GM12878 (cell line): ENCODE measurements at regions not wholly inside any gene's neighbourhood (a gene's known extent, or its start where the extent isn't known, plus 50 kb on each side); places are given as distances from the start of the nearest gene placed in this dataset.

Source experiments
- ATAC-seq: fragments of 200-7000 bp; cut with Tn5 transposase; 3 replicates; pipeline ENCODE4 v1.9.1; 2020; ENCODE audit warnings: mild to moderate bottlenecking, moderate library complexity
- BruUV-seq: library from RNA; stranded (reverse); fragments of 400-500 nt; replicated peaks from 2 replicates; lab custom pipeline; 2021; lab: Mats Ljungman, UMichigan
- CTCF ChIA-PET: fragments of 300-600 bp; sonication (Branson Sonifier 250); formaldehyde crosslinking; extraction: SDS; loops from one replicate; lab custom pipeline; 2021; ENCODE audit warnings: inconsistent platforms; lab: Yijun Ruan, JAX
- POLR2A ChIA-PET: fragments of 350-600 bp; formaldehyde crosslinking; extraction: SDS; loops from one replicate; lab custom pipeline; 2021; ENCODE audit warnings: inconsistent platforms; lab: Charles Lee
- RAD21 ChIA-PET: fragments of 300-600 bp; sonication (Branson Sonifier 250); formaldehyde crosslinking; loops from one replicate; lab custom pipeline; 2023; ENCODE audit warnings: antibody characterized with exemption; ENCODE audit not compliant: unreplicated experiment; lab: Charles Lee
- SMC1A ChIA-PET: fragments of 300-600 bp; sonication (Branson Sonifier 250); formaldehyde crosslinking; loops from one replicate; lab custom pipeline; 2023; ENCODE audit not compliant: unreplicated experiment, uncharacterized antibody; lab: Charles Lee
- DNase-seq: peaks from one replicate; pipeline ENCODE4 v3.0.0-alpha.2; 2011; ENCODE audit warnings: low read depth, low spot score
- FAIRE-seq: peaks from 3 replicates; lab custom pipeline; 2011; peaks lifted over from hg19 to GRCh38; lab: Jason Lieb, UNC
- H2AFZ ChIP-seq: 2 replicates; pipeline ENCODE4 v1.6.0; 2011; ENCODE audit warnings: low read depth, low read length, control low read depth; ENCODE audit not compliant: control insufficient read depth
- H3K27ac ChIP-seq: 2 replicates; pipeline ENCODE4 v1.5.1; 2011; ENCODE audit warnings: control low read depth; ENCODE audit not compliant: control insufficient read depth, insufficient read depth
- H3K27me3 ChIP-seq, 2 experiments: replicated peaks in 1 of 2; 2 replicates each; pipeline versions ENCODE4 v1.6.0 to v1.6.1; 2011; ENCODE audit warnings: low read length in 1 of 2; ENCODE audit not compliant: control insufficient read depth in 2 of 2, insufficient read depth in 2 of 2
- H3K36me3 ChIP-seq, 2 experiments: 2 replicates each; pipeline ENCODE4 v1.5.1; 2011; ENCODE audit warnings: low read length in 1 of 2; ENCODE audit not compliant: control insufficient read depth in 2 of 2, insufficient read depth in 2 of 2
- H3K4me1 ChIP-seq: 2 replicates; pipeline ENCODE4 v1.6.1; 2011; ENCODE audit warnings: mild to moderate bottlenecking, low read length, moderate library complexity, mixed read lengths; ENCODE audit not compliant: control insufficient read depth, insufficient read depth
- H3K4me2 ChIP-seq: 2 replicates; pipeline ENCODE4 v1.6.0; 2011; ENCODE audit warnings: control low read depth; ENCODE audit not compliant: control insufficient read depth, insufficient read depth
- H3K4me3 ChIP-seq: fragments of 200-600 bp; sonication (generic); 2 replicates; pipeline ENCODE4 v1.5.1; 2016
- H3K79me2 ChIP-seq: 2 replicates; pipeline ENCODE4 v1.6.0; 2011; ENCODE audit warnings: low read length; ENCODE audit not compliant: control insufficient read depth, insufficient read depth
- H3K9ac ChIP-seq: 2 replicates; pipeline ENCODE4 v1.8.0; 2011; ENCODE audit warnings: low read length, control low read depth, mixed read lengths; ENCODE audit not compliant: control insufficient read depth, insufficient read depth
- H3K9me3 ChIP-seq: replicated peaks from 3 replicates; pipeline ENCODE4 v1.5.1; 2011; ENCODE audit warnings: mild to moderate bottlenecking, low read length; ENCODE audit not compliant: control insufficient read depth, insufficient read depth
- H4K20me1 ChIP-seq: 2 replicates; pipeline ENCODE4 v1.6.0; 2011; ENCODE audit not compliant: control insufficient read depth, insufficient read depth
- CEBPB ChIP-seq, 2 experiments: fragments of 150-350 bp in 1 of 2; IDR thresholded peaks; 2 replicates each; pipeline ENCODE4 v1.6.1; 2012 to 2014; ENCODE audit warnings: low read depth in 2 of 2, low read length in 2 of 2, borderline replicate concordance in 1 of 2, inconsistent platforms in 1 of 2
- DPF2 ChIP-seq: fragments of 450-650 bp; IDR thresholded peaks from 2 replicates; pipeline ENCODE4 v1.6.1; 2017; ENCODE audit warnings: mild to moderate bottlenecking
- FOS ChIP-seq: IDR thresholded peaks from 3 replicates; pipeline ENCODE4 v1.6.1; 2011; ENCODE audit warnings: borderline replicate concordance; ENCODE audit not compliant: insufficient read length; ENCODE audit errors: extremely low read depth
- MYC ChIP-seq: IDR thresholded peaks from 2 replicates; pipeline ENCODE4 v1.6.1; 2011; ENCODE audit warnings: mild to moderate bottlenecking, low read length, moderate library complexity, inconsistent platforms; ENCODE audit not compliant: insufficient read depth, insufficient replicate concordance, insufficient read length, severe bottlenecking
- NFYA ChIP-seq: IDR thresholded peaks from 2 replicates; pipeline ENCODE4 v1.6.1; 2011; ENCODE audit warnings: low read depth, mild to moderate bottlenecking, low read length, improper control_type of control experiment, borderline replicate concordance
- POLR2AphosphoS2 ChIP-seq: IDR thresholded peaks from 2 replicates; pipeline ENCODE4 v1.6.1; 2011; ENCODE audit warnings: low read depth, mild to moderate bottlenecking, low read length, improper control_type of control experiment, moderate library complexity
- POU2F2 ChIP-seq: IDR thresholded peaks from 3 replicates; pipeline ENCODE4 v1.6.1; 2011; ENCODE audit warnings: low read depth, mild to moderate bottlenecking, low read length, borderline replicate concordance
- SUPT20H ChIP-seq: IDR thresholded peaks from 2 replicates; pipeline ENCODE4 v1.6.1; 2011; ENCODE audit warnings: low read depth, mild to moderate bottlenecking, low read length, moderate library complexity, borderline replicate concordance; ENCODE audit not compliant: control insufficient read depth
- TARDBP ChIP-seq: IDR thresholded peaks from 2 replicates; pipeline ENCODE4 v1.6.1; 2016; ENCODE audit warnings: borderline replicate concordance
- ZNF207 ChIP-seq: fragments of 450-650 bp; IDR thresholded peaks from 2 replicates; pipeline ENCODE4 v1.6.1; 2014; ENCODE audit warnings: antibody characterized with exemption, mild to moderate bottlenecking, borderline replicate concordance
- ZNF217 ChIP-seq: fragments of 450-650 bp; IDR thresholded peaks from 2 replicates; pipeline ENCODE4 v1.6.1; 2017; ENCODE audit warnings: antibody characterized with exemption, mild to moderate bottlenecking
- WGBS: methylation state at CpG from one replicate; pipeline ENCODE4 v1.1.6; 2016; ENCODE audit warnings: low lambda C conversion rate; ENCODE audit not compliant: insufficient replicate concordance, insufficient coverage; ENCODE audit errors: missing lambda C conversion rate; 5-methylcytosine and 5-hydroxymethylcytosine counted together
- in situ Hi-C: fragments of 300-500 bp; cut with MboI; formaldehyde crosslinking; loops from 9 replicates; pipeline ENCODE4 v1.14.3; 2018; ENCODE audit warnings: mixed read lengths
- intact Hi-C: fragments of 100-400 bp; cut with micrococcal nuclease; formaldehyde crosslinking; loops from one replicate; pipeline ENCODE4 v1.14.2; 2022; ENCODE audit not compliant: unreplicated experiment
- TF ChIP-seq, protein P1 (sequence below): fragments of 450-650 bp; IDR thresholded peaks from 2 replicates; pipeline ENCODE4 v1.6.1; 2017; ENCODE audit warnings: mild to moderate bottlenecking
- TF ChIP-seq, protein P2 (sequence below): fragments of 450-650 bp; formaldehyde crosslinking; IDR thresholded peaks from 2 replicates; pipeline ENCODE4 v1.5.0; 2022; ENCODE audit warnings: mild to moderate bottlenecking, missing genetic modification characterization
- TF ChIP-seq, protein P3 (sequence below): IDR thresholded peaks from 2 replicates; pipeline ENCODE4 v1.6.1; 2012; ENCODE audit warnings: low read depth, low read length, improper control_type of control experiment

GRCh38 chr2:104582471-104582870 lies 271.4 kb upstream of the POU3F3 start:
- SMC1A ChIA-PET: no interaction called here
- no peak overlapping the region for H3K27ac ChIP-seq
- TF ChIP-seq, protein P1, sequence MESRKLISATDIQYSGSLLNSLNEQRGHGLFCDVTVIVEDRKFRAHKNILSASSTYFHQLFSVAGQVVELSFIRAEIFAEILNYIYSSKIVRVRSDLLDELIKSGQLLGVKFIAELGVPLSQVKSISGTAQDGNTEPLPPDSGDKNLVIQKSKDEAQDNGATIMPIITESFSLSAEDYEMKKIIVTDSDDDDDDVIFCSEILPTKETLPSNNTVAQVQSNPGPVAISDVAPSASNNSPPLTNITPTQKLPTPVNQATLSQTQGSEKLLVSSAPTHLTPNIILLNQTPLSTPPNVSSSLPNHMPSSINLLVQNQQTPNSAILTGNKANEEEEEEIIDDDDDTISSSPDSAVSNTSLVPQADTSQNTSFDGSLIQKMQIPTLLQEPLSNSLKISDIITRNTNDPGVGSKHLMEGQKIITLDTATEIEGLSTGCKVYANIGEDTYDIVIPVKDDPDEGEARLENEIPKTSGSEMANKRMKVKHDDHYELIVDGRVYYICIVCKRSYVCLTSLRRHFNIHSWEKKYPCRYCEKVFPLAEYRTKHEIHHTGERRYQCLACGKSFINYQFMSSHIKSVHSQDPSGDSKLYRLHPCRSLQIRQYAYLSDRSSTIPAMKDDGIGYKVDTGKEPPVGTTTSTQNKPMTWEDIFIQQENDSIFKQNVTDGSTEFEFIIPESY: no peak
- TF ChIP-seq NFYA (no peak), CEBPB (IDR thresholded peaks at IDR 0.05; ENCODE audit: borderline replicate concordance in 1 of 2, low read depth in 2 of 2, low read length in 2 of 2) (no peak), FOS (no peak), ZNF207 (no peak), POU2F2 (no peak), MYC (no peak), TARDBP (no peak), SUPT20H (no peak), POLR2AphosphoS2 (no peak), ZNF217 (no peak), DPF2 (no peak)
- TF ChIP-seq, protein P2, sequence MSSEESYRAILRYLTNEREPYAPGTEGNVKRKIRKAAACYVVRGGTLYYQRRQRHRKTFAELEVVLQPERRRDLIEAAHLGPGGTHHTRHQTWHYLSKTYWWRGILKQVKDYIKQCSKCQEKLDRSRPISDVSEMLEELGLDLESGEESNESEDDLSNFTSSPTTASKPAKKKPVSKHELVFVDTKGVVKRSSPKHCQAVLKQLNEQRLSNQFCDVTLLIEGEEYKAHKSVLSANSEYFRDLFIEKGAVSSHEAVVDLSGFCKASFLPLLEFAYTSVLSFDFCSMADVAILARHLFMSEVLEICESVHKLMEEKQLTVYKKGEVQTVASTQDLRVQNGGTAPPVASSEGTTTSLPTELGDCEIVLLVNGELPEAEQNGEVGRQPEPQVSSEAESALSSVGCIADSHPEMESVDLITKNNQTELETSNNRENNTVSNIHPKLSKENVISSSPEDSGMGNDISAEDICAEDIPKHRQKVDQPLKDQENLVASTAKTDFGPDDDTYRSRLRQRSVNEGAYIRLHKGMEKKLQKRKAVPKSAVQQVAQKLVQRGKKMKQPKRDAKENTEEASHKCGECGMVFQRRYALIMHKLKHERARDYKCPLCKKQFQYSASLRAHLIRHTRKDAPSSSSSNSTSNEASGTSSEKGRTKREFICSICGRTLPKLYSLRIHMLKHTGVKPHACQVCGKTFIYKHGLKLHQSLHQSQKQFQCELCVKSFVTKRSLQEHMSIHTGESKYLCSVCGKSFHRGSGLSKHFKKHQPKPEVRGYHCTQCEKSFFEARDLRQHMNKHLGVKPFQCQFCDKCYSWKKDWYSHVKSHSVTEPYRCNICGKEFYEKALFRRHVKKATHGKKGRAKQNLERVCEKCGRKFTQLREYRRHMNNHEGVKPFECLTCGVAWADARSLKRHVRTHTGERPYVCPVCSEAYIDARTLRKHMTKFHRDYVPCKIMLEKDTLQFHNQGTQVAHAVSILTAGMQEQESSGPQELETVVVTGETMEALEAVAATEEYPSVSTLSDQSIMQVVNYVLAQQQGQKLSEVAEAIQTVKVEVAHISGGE: no peak
- TF ChIP-seq, protein P3, sequence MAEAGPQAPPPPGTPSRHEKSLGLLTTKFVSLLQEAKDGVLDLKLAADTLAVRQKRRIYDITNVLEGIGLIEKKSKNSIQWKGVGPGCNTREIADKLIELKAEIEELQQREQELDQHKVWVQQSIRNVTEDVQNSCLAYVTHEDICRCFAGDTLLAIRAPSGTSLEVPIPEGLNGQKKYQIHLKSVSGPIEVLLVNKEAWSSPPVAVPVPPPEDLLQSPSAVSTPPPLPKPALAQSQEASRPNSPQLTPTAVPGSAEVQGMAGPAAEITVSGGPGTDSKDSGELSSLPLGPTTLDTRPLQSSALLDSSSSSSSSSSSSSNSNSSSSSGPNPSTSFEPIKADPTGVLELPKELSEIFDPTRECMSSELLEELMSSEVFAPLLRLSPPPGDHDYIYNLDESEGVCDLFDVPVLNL: no peak
- POLR2A ChIA-PET: no interaction called here
- CTCF ChIA-PET: interaction anchor here (1.1 to 1.6 kb wide), 2 partner anchors 9 to 22 kb away, joined by 3 to 5 read pairs; no protein-coding TSS in a partner anchor
- H4K20me1 ChIP-seq: no peaks in the 10 kb centered on the region
- no peak overlapping the region for H3K4me3 ChIP-seq
- H3K4me2 ChIP-seq: no peak overlapping the region
- in situ Hi-C loops (no loop called here), intact Hi-C loops (no loop called here)
- no peaks in the 10 kb centered on the region for H3K79me2 ChIP-seq
- no peaks in the 10 kb centered on the region for H3K9me3 ChIP-seq
- H3K4me1 ChIP-seq: no peaks in the 10 kb centered on the region
- H3K27me3 ChIP-seq: no peaks in the 10 kb centered on the region
- no TSS peak for BruUV-seq
- FAIRE-seq: no peak
- H2AFZ ChIP-seq: no peak overlapping the region
- no peak for ATAC-seq
- RAD21 ChIA-PET: no interaction called here
- no peaks in the 10 kb centered on the region for H3K36me3 ChIP-seq
- DNase-seq: no peak
- H3K9ac ChIP-seq: no peak overlapping the region
- WGBS: 38% methylated on average over 8 of the region's 8 CpGs
